Caki2 (cell line): ENCODE measurements at regions not wholly inside any gene's neighbourhood (a gene's known extent, or its start where the extent isn't known, plus 50 kb on each side); places are given as distances from the start of the nearest gene placed in this dataset.
A peak's percentile ranks its signal among the peaks of the same experiment; 100 is the strongest.

Experiments used
- DNase-seq: peaks from one replicate; pipeline ENCODE4 v3.0.0-alpha.2; 2015; ENCODE audit warnings: low read depth
- in situ Hi-C: cut with HindIII; loops from 2 replicates; pipeline ENCODE4 v1.10.0; 2016; ENCODE audit warnings: low sequenced_read_pairs, low pct_unique_long_range_greater_than_20kb, mixed read lengths

- peak; percentile 1 for DNase-seq
- in situ Hi-C loops: no loop called here
Observed at GRCh38 chrX:14235004-14235403, 205.3 kb upstream of the GEMIN8 start.

GRCh38 chrX:14232688-14233087 is 203.0 kb upstream of the GEMIN8 start:
- no peak for DNase-seq
- in situ Hi-C loops: no loop called here

GRCh38 chrX:14228611-14229010 is 198.9 kb upstream of the GEMIN8 start:
- no peak for DNase-seq
- in situ Hi-C loops: no loop called here

- DNase-seq: no peak
- in situ Hi-C loops: no loop called here
Observed at GRCh38 chrX:14220386-14220944, 190.8 kb upstream of the GEMIN8 start.

GRCh38 chrX:14209034-14209433 is 179.3 kb upstream of the GEMIN8 start:
- in situ Hi-C loops: no loop called here
- DNase-seq: no peak

- in situ Hi-C loops: no loop called here
- DNase-seq: no peak
Observed at GRCh38 chrX:14194711-14195110, 165.0 kb upstream of the GEMIN8 start.

GRCh38 chrX:14193547-14193946 is 163.9 kb upstream of the GEMIN8 start:
- DNase-seq: no peak
- in situ Hi-C loops: no loop called here

GRCh38 chrX:14173873-14174272 is 144.2 kb upstream of the GEMIN8 start:
- in situ Hi-C loops: no loop called here
- DNase-seq: no peak

- DNase-seq: no peak
- in situ Hi-C loops: no loop called here
Observed at GRCh38 chrX:14164828-14165227, 135.1 kb upstream of the GEMIN8 start.

GRCh38 chrX:14125462-14125861 is 95.8 kb upstream of the GEMIN8 start:
- no peak for DNase-seq
- in situ Hi-C loops: no loop called here

- in situ Hi-C loops: no loop called here
- no peak for DNase-seq
Observed at GRCh38 chrX:14124562-14124961, 94.9 kb upstream of the GEMIN8 start.

GRCh38 chrX:14095702-14096101 is 66.0 kb upstream of the GEMIN8 start:
- in situ Hi-C loops: no loop called here
- no peak for DNase-seq

- in situ Hi-C loops: no loop called here
- no peak for DNase-seq
Observed at GRCh38 chrX:14094191-14094590, 64.5 kb upstream of the GEMIN8 start.

GRCh38 chrX:14084466-14084865 is 54.8 kb upstream of the GEMIN8 start:
- DNase-seq: no peak
- in situ Hi-C loops: no loop called here

GRCh38 chrX:14083783-14084182 is 54.1 kb upstream of the GEMIN8 start:
- in situ Hi-C loops: no loop called here

GRCh38 chrX:14079891-14080430 is 50.3 kb upstream of the GEMIN8 start:
- in situ Hi-C loops: no loop called here

More at GRCh38 chrX:14083783-14084182, 54.1 kb upstream of the GEMIN8 start:
- no peak for DNase-seq

More at GRCh38 chrX:14079891-14080430, 50.3 kb upstream of the GEMIN8 start:
- no peak for DNase-seq
